H1 (cell line): ENCODE measurements at regions not wholly inside any gene's neighbourhood (a gene's known extent, or its start where the extent isn't known, plus 50 kb on each side); places are given as distances from the start of the nearest gene placed in this dataset.

Experiments
- CTCF ChIA-PET: fragments of 300-600 bp; sonication (Branson Sonifier 250); formaldehyde crosslinking; loops from one replicate; lab custom pipeline; 2021; ENCODE audit not compliant: partially characterized antibody; lab: Charles Lee
- POLR2A ChIA-PET: fragments of 300-600 bp; sonication (Branson Sonifier 250); formaldehyde crosslinking; loops from one replicate; lab custom pipeline; 2021; ENCODE audit warnings: inconsistent platforms; ENCODE audit not compliant: partially characterized antibody; lab: Charles Lee
- DNase-seq, 2 experiments: peaks; one replicate each; pipeline versions ENCODE4 v3.0.0 to v3.0.0-alpha.2; 2010 to 2022; ENCODE audit warnings: low spot score in 2 of 2, low read depth in 1 of 2, mixed read lengths in 1 of 2
- FAIRE-seq: peaks from 2 replicates; lab custom pipeline; 2011; peaks lifted over from hg19 to GRCh38; lab: Jason Lieb, UNC
- H2AFZ ChIP-seq: 2 replicates; pipeline ENCODE4 v1.8.1; 2012; ENCODE audit warnings: low read length, inconsistent platforms
- H2AK5ac ChIP-seq: 2 replicates; pipeline ENCODE4 v1.6.1; 2013; ENCODE audit warnings: low read depth, low read length
- H2BK120ac ChIP-seq: replicated peaks from 2 replicates; pipeline ENCODE3; 2013; ENCODE audit warnings: low read depth, low read length, inconsistent platforms
- H2BK12ac ChIP-seq: 2 replicates; pipeline ENCODE4 v1.6.1; 2013; ENCODE audit warnings: low read depth, low read length
- H2BK15ac ChIP-seq: 2 replicates; pipeline ENCODE4 v1.6.1; 2013; ENCODE audit warnings: low read length
- H2BK20ac ChIP-seq: 2 replicates; pipeline ENCODE4 v1.6.1; 2013; ENCODE audit warnings: low read length
- H2BK5ac ChIP-seq: 2 replicates; pipeline ENCODE4 v1.6.1; 2013; ENCODE audit warnings: low read depth, low read length
- H3K14ac ChIP-seq: 2 replicates; pipeline ENCODE4 v1.6.1; 2013; ENCODE audit warnings: inconsistent platforms; ENCODE audit not compliant: insufficient read length
- H3K18ac ChIP-seq: 2 replicates; pipeline ENCODE4 v1.6.1; 2013; ENCODE audit warnings: low read length; ENCODE audit errors: extremely low read depth
- H3K23ac ChIP-seq: 2 replicates; pipeline ENCODE4 v1.6.1; 2013; ENCODE audit warnings: inconsistent platforms; ENCODE audit not compliant: insufficient read length
- H3K23me2 ChIP-seq: 2 replicates; pipeline ENCODE4 v1.6.1; 2013; ENCODE audit warnings: low read depth, low read length
- H3K27ac ChIP-seq: 2 replicates; pipeline ENCODE4 v1.6.1; 2011; ENCODE audit warnings: low read depth, low read length, inconsistent platforms
- H3K27me3 ChIP-seq, 4 experiments: replicated peaks in 1 of 4; 1 replicate in 1 of 4; 2 replicates in 3 of 4; pipeline versions ENCODE4 v1.6.1 to v1.8.1; 2011 to 2013; ENCODE audit warnings: low read length in 3 of 4, mild to moderate bottlenecking in 3 of 4, inconsistent platforms in 2 of 4, mixed read lengths in 2 of 4, moderate library complexity in 1 of 4; ENCODE audit not compliant: control insufficient read depth in 3 of 4, insufficient read depth in 3 of 4; ENCODE audit errors: extremely low read depth in 1 of 4
- H3K36me3 ChIP-seq, 4 experiments: 2 replicates each; pipeline versions ENCODE4 v1.6.1 to v1.8.1; 2011 to 2013; ENCODE audit warnings: mild to moderate bottlenecking in 4 of 4, low read length in 3 of 4, moderate library complexity in 2 of 4, control low read depth in 1 of 4, inconsistent platforms in 1 of 4; ENCODE audit not compliant: insufficient read depth in 4 of 4, control insufficient read depth in 2 of 4
- H3K4ac ChIP-seq: replicated peaks from 2 replicates; pipeline ENCODE3; 2013; ENCODE audit warnings: low read length, low read depth, mixed read lengths, inconsistent platforms; ENCODE audit not compliant: insufficient read length
- H3K4me1 ChIP-seq, 4 experiments: replicated peaks in 1 of 4; 1 replicate in 1 of 4; 2 replicates in 3 of 4; pipeline versions ENCODE4 v1.6.1 to v1.8.1; 2011 to 2013; ENCODE audit warnings: low read length in 3 of 4, inconsistent platforms in 2 of 4, mixed read lengths in 1 of 4; ENCODE audit not compliant: insufficient read depth in 4 of 4, control insufficient read depth in 3 of 4
- H3K4me2 ChIP-seq, 2 experiments: 2 replicates each; pipeline versions ENCODE4 v1.6.1 to v1.8.1; 2011 to 2013; ENCODE audit warnings: low read depth in 2 of 2, low read length in 2 of 2, control low read depth in 1 of 2, inconsistent platforms in 1 of 2, mild to moderate bottlenecking in 1 of 2; ENCODE audit not compliant: insufficient read depth in 1 of 2
- H3K4me3 ChIP-seq, 4 experiments: fragments of 200-600, 300-600 bp in 1 of 4; sonication (generic), shearing (Covaris generic), sonication (Bioruptor Twin) in 1 of 4; 2 replicates each; pipeline versions ENCODE4 v1.5.1 to v1.8.1; 2011 to 2016; ENCODE audit warnings: low read length in 4 of 4, low read depth in 3 of 4, control low read depth in 2 of 4, inconsistent platforms in 2 of 4, mild to moderate bottlenecking in 2 of 4, mixed read lengths in 1 of 4, moderate library complexity in 1 of 4; ENCODE audit not compliant: insufficient read depth in 2 of 4; ENCODE audit errors: extremely low read depth in 1 of 4
- H3K56ac ChIP-seq: replicated peaks from 2 replicates; pipeline ENCODE3; 2013; ENCODE audit warnings: low read depth, mild to moderate bottlenecking, mixed read lengths, low read length, inconsistent platforms; ENCODE audit not compliant: insufficient read length
- H3K79me1 ChIP-seq: 2 replicates; pipeline ENCODE4 v1.6.1; 2013; ENCODE audit warnings: low read depth, low read length, control low read depth
- H3K79me2 ChIP-seq, 2 experiments: 2 replicates each; pipeline versions ENCODE4 v1.6.1 to v1.8.1; 2012 to 2013; ENCODE audit warnings: low read length in 2 of 2, mild to moderate bottlenecking in 2 of 2, inconsistent platforms in 1 of 2; ENCODE audit not compliant: insufficient read depth in 2 of 2, control insufficient read depth in 1 of 2
- H3K9ac ChIP-seq, 4 experiments: replicated peaks in 1 of 4; 1 replicate in 1 of 4; 2 replicates in 3 of 4; pipeline versions ENCODE4 v1.6.1 to v1.8.1; 2011 to 2013; ENCODE audit warnings: low read depth in 3 of 4, low read length in 3 of 4, control low read depth in 2 of 4, mild to moderate bottlenecking in 2 of 4, moderate library complexity in 2 of 4, inconsistent platforms in 1 of 4; ENCODE audit errors: extremely low read depth in 1 of 4
- H3K9me3 ChIP-seq, 2 experiments: 2 replicates each; pipeline versions ENCODE4 v1.6.1 to v1.8.1; 2012 to 2013; ENCODE audit warnings: mild to moderate bottlenecking in 2 of 2, moderate library complexity in 2 of 2, control low read depth in 1 of 2, inconsistent platforms in 1 of 2, low read depth in 1 of 2, low read length in 1 of 2, mixed read lengths in 1 of 2; ENCODE audit not compliant: insufficient read depth in 2 of 2
- H4K20me1 ChIP-seq, 2 experiments: replicated peaks in 1 of 2; 2 replicates each; pipeline versions ENCODE3 to v1.8.1; 2011 to 2013; ENCODE audit warnings: inconsistent platforms in 2 of 2, low read length in 2 of 2, mild to moderate bottlenecking in 1 of 2; ENCODE audit not compliant: insufficient read depth in 2 of 2, control insufficient read depth in 1 of 2
- H4K5ac ChIP-seq: 2 replicates; pipeline ENCODE4 v1.6.1; 2013; ENCODE audit warnings: low read length, low read depth, mixed read lengths, inconsistent platforms; ENCODE audit not compliant: insufficient read length
- H4K8ac ChIP-seq: 2 replicates; pipeline ENCODE4 v1.8.0; 2013; ENCODE audit warnings: mild to moderate bottlenecking, moderate library complexity, low read length, inconsistent platforms; ENCODE audit not compliant: insufficient read depth; ENCODE audit errors: extremely low read depth
- H4K91ac ChIP-seq: replicated peaks from 2 replicates; pipeline ENCODE3; 2013; ENCODE audit warnings: low read length, mixed read lengths, inconsistent platforms; ENCODE audit not compliant: insufficient read length
- FOSL1 ChIP-seq: IDR thresholded peaks from 2 replicates; pipeline ENCODE4 v1.6.1; 2011; ENCODE audit warnings: mild to moderate bottlenecking, low read depth, low read length, moderate library complexity; ENCODE audit not compliant: insufficient read depth
- RBBP5 ChIP-seq: IDR thresholded peaks from 2 replicates; pipeline ENCODE4 v1.7.1; 2012; ENCODE audit warnings: low read depth, mild to moderate bottlenecking, inconsistent platforms, low read length, moderate library complexity, borderline replicate concordance
- SIRT6 ChIP-seq: IDR thresholded peaks from one replicate; pipeline ENCODE4 v1.7.1; 2012; ENCODE audit warnings: low read length, inconsistent platforms
- SUZ12 ChIP-seq: fragments of 200-600 bp; sonication (generic); IDR thresholded peaks from 2 replicates; pipeline ENCODE4 v1.6.1; 2012; ENCODE audit warnings: mild to moderate bottlenecking, inconsistent platforms, low read length, moderate library complexity, mixed read lengths
- TAF1 ChIP-seq: IDR thresholded peaks from 2 replicates; pipeline ENCODE4 v1.6.1; 2011; ENCODE audit warnings: mild to moderate bottlenecking, low read depth, low read length

DNA sequence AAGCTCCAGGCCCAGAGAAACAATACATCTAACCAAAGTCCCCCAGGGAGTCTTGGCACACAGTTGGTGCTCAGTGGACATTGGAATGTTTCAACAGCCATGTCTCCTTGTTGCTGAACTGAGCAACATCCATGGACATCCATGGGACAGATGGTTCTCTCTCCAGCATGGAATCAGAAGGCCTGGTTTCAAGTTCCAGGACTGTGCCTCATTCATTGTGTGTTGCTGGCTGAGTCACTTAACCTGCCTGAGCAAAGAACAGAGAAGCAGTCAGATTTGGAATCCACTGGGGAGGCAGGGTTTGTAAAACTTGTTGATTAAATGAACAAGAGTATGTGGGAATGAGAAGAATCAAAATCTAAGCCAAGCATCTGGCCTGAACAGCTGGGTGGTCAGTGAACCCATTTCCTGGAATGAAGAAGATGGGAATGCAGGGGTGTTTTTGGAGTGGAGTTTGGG lies 147.9 kb downstream of the CHIC2 start:
- H2BK20ac ChIP-seq, result no peak overlapping the region
- no peaks in the 10 kb centered on the region for H3K36me3 ChIP-seq
- no peak overlapping the region for H3K14ac ChIP-seq
- no peak overlapping the region for H3K27ac ChIP-seq
- H4K8ac ChIP-seq, result no peak overlapping the region
- no peaks in the 10 kb centered on the region for H3K27me3 ChIP-seq
- H3K79me1 ChIP-seq, result no peaks in the 10 kb centered on the region
- H3K18ac ChIP-seq, result no peak overlapping the region
- no peak overlapping the region for H4K5ac ChIP-seq
- H3K56ac ChIP-seq, result no peak overlapping the region
- H3K9me3 ChIP-seq, result no peaks in the 10 kb centered on the region
- ChIA-PET CTCF (interaction anchor here (1.3 to 3.5 kb wide), 5 partner anchors 14 to 317 kb away, joined by 3 to 13 read pairs (median 7); no protein-coding TSS in a partner anchor), POLR2A (no interaction called here)
- H2BK12ac ChIP-seq, result no peak overlapping the region
- H3K4ac ChIP-seq, result no peak overlapping the region
- no peak overlapping the region for H3K4me2 ChIP-seq
- no peak overlapping the region for H2AK5ac ChIP-seq
- no peak overlapping the region for H3K9ac ChIP-seq
- H3K23me2 ChIP-seq, result no peaks in the 10 kb centered on the region
- no peaks in the 10 kb centered on the region for H4K20me1 ChIP-seq
- DNase-seq, result no peak
- no peak overlapping the region for H4K91ac ChIP-seq
- H3K4me1 ChIP-seq, result peaks cover 0 to 5% (median 0%) of the 10 kb centered on the region in 4 experiments; a peak in 1 of 7 replicates
- no peak overlapping the region for H3K23ac ChIP-seq
- H3K4me3 ChIP-seq, result no peak overlapping the region
- H2BK120ac ChIP-seq, result no peak overlapping the region
- no peak overlapping the region for H2BK15ac ChIP-seq
- no peak overlapping the region for H2BK5ac ChIP-seq
- FAIRE-seq, result no peak
- H2AFZ ChIP-seq, result 0 out of 2 replicates have a peak overlapping the region, but pooled peaks have one; percentile 32
- no peaks in the 10 kb centered on the region for H3K79me2 ChIP-seq
- no peak for TF ChIP-seq SIRT6
- no peak for TF ChIP-seq RBBP5
- TF ChIP-seq SUZ12, result no peak
- no peak for TF ChIP-seq TAF1
- no peak for TF ChIP-seq FOSL1
